Esophagus muscularis mucosa (tissue), 4 donors: ENCODE measurements at regions not wholly inside any gene's neighbourhood (a gene's known extent, or its start where the extent isn't known, plus 50 kb on each side); places are given as distances from the start of the nearest gene placed in this dataset.

ENCODE experiments used
- EP300 ChIP-seq: sonication (generic); formaldehyde crosslinking; IDR thresholded peaks from one replicate; pipeline ENCODE4 v1.6.1; 2017; ENCODE audit warnings: antibody characterized with exemption
- POLR2A ChIP-seq: fragments of 450-650 bp; IDR thresholded peaks from one replicate; pipeline ENCODE4 v1.6.1; 2017; ENCODE audit warnings: antibody characterized with exemption, moderate library complexity, mild to moderate bottlenecking, low read depth
- POLR2AphosphoS5 ChIP-seq, 2 donors: sonication (generic); formaldehyde crosslinking; IDR thresholded peaks; one replicate each; pipeline ENCODE4 v1.6.1; 2017; ENCODE audit warnings: antibody characterized with exemption in 2 of 2
- TF ChIP-seq, protein P1 (sequence below), 3 experiments: fragments of 200-600 bp in 2 of 3; fragments of 450-650 bp in 1 of 3; sonication (generic) in 2 of 3; IDR thresholded peaks; one replicate each; pipeline ENCODE4 v1.5.1; 2017 to 2019; ENCODE audit warnings: antibody characterized with exemption in 3 of 3, mild to moderate bottlenecking in 2 of 3, moderate library complexity in 1 of 3

- TF ChIP-seq, protein P1, sequence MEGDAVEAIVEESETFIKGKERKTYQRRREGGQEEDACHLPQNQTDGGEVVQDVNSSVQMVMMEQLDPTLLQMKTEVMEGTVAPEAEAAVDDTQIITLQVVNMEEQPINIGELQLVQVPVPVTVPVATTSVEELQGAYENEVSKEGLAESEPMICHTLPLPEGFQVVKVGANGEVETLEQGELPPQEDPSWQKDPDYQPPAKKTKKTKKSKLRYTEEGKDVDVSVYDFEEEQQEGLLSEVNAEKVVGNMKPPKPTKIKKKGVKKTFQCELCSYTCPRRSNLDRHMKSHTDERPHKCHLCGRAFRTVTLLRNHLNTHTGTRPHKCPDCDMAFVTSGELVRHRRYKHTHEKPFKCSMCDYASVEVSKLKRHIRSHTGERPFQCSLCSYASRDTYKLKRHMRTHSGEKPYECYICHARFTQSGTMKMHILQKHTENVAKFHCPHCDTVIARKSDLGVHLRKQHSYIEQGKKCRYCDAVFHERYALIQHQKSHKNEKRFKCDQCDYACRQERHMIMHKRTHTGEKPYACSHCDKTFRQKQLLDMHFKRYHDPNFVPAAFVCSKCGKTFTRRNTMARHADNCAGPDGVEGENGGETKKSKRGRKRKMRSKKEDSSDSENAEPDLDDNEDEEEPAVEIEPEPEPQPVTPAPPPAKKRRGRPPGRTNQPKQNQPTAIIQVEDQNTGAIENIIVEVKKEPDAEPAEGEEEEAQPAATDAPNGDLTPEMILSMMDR (IDR thresholded peaks at IDR 0.05): no peak
- TF ChIP-seq POLR2AphosphoS5 (IDR thresholded peaks at IDR 0.05) (no peak), POLR2A (no peak), EP300 (no peak)
Observed at GRCh38 chrX:69020316-69020715, 144.9 kb downstream of the PJA1 start.
